Suprapubic skin (tissue), 4 donors: ENCODE measurements at regions not wholly inside any gene's neighbourhood (a gene's known extent, or its start where the extent isn't known, plus 50 kb on each side); places are given as distances from the start of the nearest gene placed in this dataset.

ENCODE experiments used
- DNase-seq, 2 donors: peaks; one replicate each; pipeline ENCODE4 v3.0.0-alpha.2; 2019; ENCODE audit warnings: low spot score in 2 of 2
- H3K27ac ChIP-seq: fragments of 200-600 bp; sonication (generic); one replicate; pipeline ENCODE4 v1.5.1; 2019
- H3K27me3 ChIP-seq: fragments of 200-600 bp; sonication (generic); one replicate; pipeline ENCODE4 v1.5.1; 2019
- H3K36me3 ChIP-seq: fragments of 200-600 bp; sonication (generic); one replicate; pipeline ENCODE4 v1.5.1; 2019
- H3K4me1 ChIP-seq: fragments of 200-600 bp; sonication (generic); one replicate; pipeline ENCODE4 v1.5.1; 2019
- H3K4me3 ChIP-seq: fragments of 200-600 bp; sonication (generic); one replicate; pipeline ENCODE4 v1.5.1; 2019; ENCODE audit warnings: mild to moderate bottlenecking
- H3K9me3 ChIP-seq: fragments of 200-600 bp; sonication (generic); one replicate; pipeline ENCODE4 v1.5.1; 2019
- EP300 ChIP-seq: sonication (generic); formaldehyde crosslinking; IDR thresholded peaks from one replicate; pipeline ENCODE4 v1.6.1; 2017; ENCODE audit warnings: antibody characterized with exemption
- POLR2A ChIP-seq, 2 donors: fragments of 450-650 bp; IDR thresholded peaks; one replicate each; pipeline ENCODE4 v1.6.1; 2017; ENCODE audit warnings: antibody characterized with exemption in 2 of 2, mild to moderate bottlenecking in 2 of 2, moderate library complexity in 2 of 2
- POLR2AphosphoS5 ChIP-seq, 3 donors: sonication (generic); formaldehyde crosslinking; IDR thresholded peaks; one replicate each; pipeline ENCODE4 v1.6.1; 2017; ENCODE audit warnings: antibody characterized with exemption in 3 of 3
- WGBS: methylation state at CpG from one replicate; pipeline ENCODE4 v1.1.5; 2018; 5-methylcytosine and 5-hydroxymethylcytosine counted together
- TF ChIP-seq, protein P1 (sequence below), 2 donors: fragments of 200-600 bp in 1 of 2; fragments of 450-650 bp in 1 of 2; sonication (generic) in 1 of 2; IDR thresholded peaks; one replicate each; pipeline ENCODE4 v1.5.1; 2016 to 2019; ENCODE audit warnings: antibody characterized with exemption in 2 of 2, mild to moderate bottlenecking in 1 of 2, moderate library complexity in 1 of 2

DNA sequence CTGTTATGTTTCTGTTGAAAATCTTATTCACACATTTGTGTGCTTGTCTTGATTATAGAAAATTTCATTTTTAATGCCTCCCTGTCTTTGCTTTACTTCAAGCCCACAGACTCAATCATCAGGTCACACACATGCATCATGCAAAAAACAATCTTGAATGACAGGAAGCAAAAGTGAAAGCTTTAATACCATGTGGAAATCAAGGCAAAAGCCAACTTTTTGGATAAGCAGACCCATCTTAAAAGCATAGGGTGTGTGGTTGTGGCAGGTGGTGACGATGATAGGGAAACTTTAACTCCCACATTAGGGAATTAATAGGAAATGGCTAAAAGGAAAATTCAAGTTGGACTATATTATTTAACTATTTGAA, 155.9 kb upstream of the EOMES start:
- Histone ChIP-seq H3K4me3 (no peak overlapping the region), H3K27me3 (no peaks in the 10 kb centered on the region), H3K36me3 (no peaks in the 10 kb centered on the region), H3K4me1 (no peaks in the 10 kb centered on the region), H3K9me3 (no peaks in the 10 kb centered on the region), H3K27ac (no peak overlapping the region)
- WGBS, result 79% methylated on average over 1 of the region's 1 CpG
- no peak for DNase-seq
- TF ChIP-seq, protein P1, sequence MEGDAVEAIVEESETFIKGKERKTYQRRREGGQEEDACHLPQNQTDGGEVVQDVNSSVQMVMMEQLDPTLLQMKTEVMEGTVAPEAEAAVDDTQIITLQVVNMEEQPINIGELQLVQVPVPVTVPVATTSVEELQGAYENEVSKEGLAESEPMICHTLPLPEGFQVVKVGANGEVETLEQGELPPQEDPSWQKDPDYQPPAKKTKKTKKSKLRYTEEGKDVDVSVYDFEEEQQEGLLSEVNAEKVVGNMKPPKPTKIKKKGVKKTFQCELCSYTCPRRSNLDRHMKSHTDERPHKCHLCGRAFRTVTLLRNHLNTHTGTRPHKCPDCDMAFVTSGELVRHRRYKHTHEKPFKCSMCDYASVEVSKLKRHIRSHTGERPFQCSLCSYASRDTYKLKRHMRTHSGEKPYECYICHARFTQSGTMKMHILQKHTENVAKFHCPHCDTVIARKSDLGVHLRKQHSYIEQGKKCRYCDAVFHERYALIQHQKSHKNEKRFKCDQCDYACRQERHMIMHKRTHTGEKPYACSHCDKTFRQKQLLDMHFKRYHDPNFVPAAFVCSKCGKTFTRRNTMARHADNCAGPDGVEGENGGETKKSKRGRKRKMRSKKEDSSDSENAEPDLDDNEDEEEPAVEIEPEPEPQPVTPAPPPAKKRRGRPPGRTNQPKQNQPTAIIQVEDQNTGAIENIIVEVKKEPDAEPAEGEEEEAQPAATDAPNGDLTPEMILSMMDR (IDR thresholded peaks at IDR 0.05), result no peak
- no peak for TF ChIP-seq EP300
- no peak for TF ChIP-seq POLR2A (IDR thresholded peaks at IDR 0.05)
- TF ChIP-seq POLR2AphosphoS5 (IDR thresholded peaks at IDR 0.05), result no peak

DNA sequence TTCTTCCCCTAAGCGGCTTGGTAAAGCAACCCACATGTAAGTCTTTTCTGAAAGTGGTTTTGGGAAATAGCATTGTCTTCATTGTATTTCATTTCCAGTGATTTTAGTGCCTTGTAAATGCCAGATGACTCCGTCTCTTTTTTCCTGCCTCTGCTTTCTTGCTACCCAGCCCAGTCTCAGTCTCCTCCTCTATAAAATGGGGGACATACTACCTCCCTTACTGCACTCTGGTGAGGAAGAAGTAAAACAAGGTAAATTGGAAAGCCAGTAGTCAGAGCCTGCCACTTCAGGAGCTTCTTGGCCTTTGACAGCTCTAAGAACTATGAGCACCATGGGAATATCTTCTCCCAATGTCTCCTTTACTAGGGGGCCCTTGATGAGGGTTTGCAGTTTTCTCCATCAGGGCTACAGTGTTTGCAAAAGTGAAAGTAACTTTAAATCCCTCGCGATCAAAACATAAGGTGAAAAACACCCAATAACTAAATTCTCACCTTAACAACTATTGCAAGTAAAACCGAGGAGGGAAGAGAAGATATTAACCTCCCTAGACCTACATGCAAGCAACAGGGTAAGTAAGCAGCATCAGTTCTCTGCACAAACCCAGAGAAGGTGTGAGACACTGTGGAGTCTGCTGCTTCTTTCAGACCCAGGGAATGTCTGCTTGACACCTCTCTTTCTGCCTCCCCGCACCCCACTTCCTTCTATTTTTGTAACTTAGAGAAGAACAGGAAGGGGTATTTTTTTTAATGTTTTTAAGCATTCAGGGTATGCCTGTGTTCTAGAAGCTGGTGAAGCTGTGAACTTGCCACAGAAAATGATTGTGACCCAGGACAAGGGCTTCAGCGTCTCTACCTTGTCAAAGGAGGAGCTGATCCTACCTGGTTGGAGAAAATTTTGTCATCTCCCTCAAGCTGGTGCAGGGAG, 159.1 kb upstream of the EOMES start:
- H3K4me1 ChIP-seq, result no peaks in the 10 kb centered on the region
- no peak overlapping the region for H3K4me3 ChIP-seq
- no peaks in the 10 kb centered on the region for H3K9me3 ChIP-seq
- no peaks in the 10 kb centered on the region for H3K36me3 ChIP-seq
- no peak for DNase-seq
- 69% methylated on average over 7 of the region's 7 CpGs for WGBS
- H3K27ac ChIP-seq, result no peak overlapping the region
- no peaks in the 10 kb centered on the region for H3K27me3 ChIP-seq
- TF ChIP-seq, protein P1 (IDR thresholded peaks at IDR 0.05), result no peak
- TF ChIP-seq POLR2A (IDR thresholded peaks at IDR 0.05), result no peak
- TF ChIP-seq EP300, result no peak
- TF ChIP-seq POLR2AphosphoS5 (IDR thresholded peaks at IDR 0.05), result no peak

GRCh38 chr3:27883266-27883665, 161.1 kb upstream of the EOMES start:
- 77% methylated on average over 1 of the region's 1 CpG for WGBS
- Histone ChIP-seq H3K27me3 (no peaks in the 10 kb centered on the region), H3K4me1 (no peaks in the 10 kb centered on the region), H3K36me3 (no peaks in the 10 kb centered on the region), H3K27ac (no peak overlapping the region), H3K9me3 (no peaks in the 10 kb centered on the region), H3K4me3 (no peak overlapping the region)
- no peak for DNase-seq
- TF ChIP-seq EP300, result no peak
- TF ChIP-seq POLR2AphosphoS5 (IDR thresholded peaks at IDR 0.05), result no peak
- TF ChIP-seq POLR2A (IDR thresholded peaks at IDR 0.05), result no peak
- TF ChIP-seq, protein P1 (IDR thresholded peaks at IDR 0.05), result no peak

- no peaks in the 10 kb centered on the region for H3K27me3 ChIP-seq
- WGBS, result 15% methylated on average over 1 of the region's 1 CpG
- TF ChIP-seq, protein P1 (IDR thresholded peaks at IDR 0.05), result no peak
- TF ChIP-seq EP300, result no peak
- no peak for TF ChIP-seq POLR2A (IDR thresholded peaks at IDR 0.05)
- no peak for TF ChIP-seq POLR2AphosphoS5 (IDR thresholded peaks at IDR 0.05)
- H3K4me3 ChIP-seq, result no peak overlapping the region
- no peaks in the 10 kb centered on the region for H3K36me3 ChIP-seq
- no peaks in the 10 kb centered on the region for H3K9me3 ChIP-seq
- no peak overlapping the region for H3K27ac ChIP-seq
- H3K4me1 ChIP-seq, result no peaks in the 10 kb centered on the region
- DNase-seq, result no peak
These were observed 163.5 kb upstream of the EOMES start for GRCh38 chr3:27885641-27886040.

DNA sequence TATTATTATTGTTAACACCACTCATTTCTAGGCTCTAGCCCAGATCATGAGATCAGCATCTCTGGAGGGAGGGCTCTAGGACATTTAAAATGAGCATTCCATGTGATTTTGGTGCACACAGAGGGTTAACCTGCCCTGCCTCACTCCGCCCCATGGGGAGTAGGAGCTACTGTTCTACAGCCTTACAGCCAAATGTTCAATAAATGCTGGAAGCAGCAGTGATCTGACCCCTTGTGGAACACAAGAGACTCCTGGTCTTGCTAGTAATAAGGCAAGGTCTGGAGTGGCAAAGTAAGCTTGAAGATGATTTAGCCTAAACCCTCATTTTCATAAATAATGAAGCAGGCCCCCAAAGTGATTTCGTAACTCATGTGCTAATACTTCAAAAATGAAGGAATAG, 166.4 kb upstream of the EOMES start:
- Histone ChIP-seq H3K4me3 (no peak overlapping the region), H3K9me3 (peaks cover 7% of the 10 kb centered on the region), H3K36me3 (no peaks in the 10 kb centered on the region), H3K27ac (no peak overlapping the region), H3K27me3 (no peaks in the 10 kb centered on the region), H3K4me1 (no peaks in the 10 kb centered on the region)
- no peak for DNase-seq
- WGBS, result 50% methylated on average over 2 of the region's 2 CpGs
- TF ChIP-seq, protein P1 (IDR thresholded peaks at IDR 0.05), result no peak
- no peak for TF ChIP-seq EP300
